ENCODE measurements at regions not wholly inside any gene's neighbourhood (a gene's known extent, or its start where the extent isn't known, plus 50 kb on each side); places are given as distances from the start of the nearest gene placed in this dataset.

GRCh38 chr12:78585132-78585531 lies 279.4 kb upstream of the SYT1 start:
- TF ChIP-seq CTCF (IDR thresholded peaks at IDR 0.05) = no peak
- no peak for TF ChIP-seq EP300 (IDR thresholded peaks at IDR 0.05; ENCODE audit: low read depth)
- TF ChIP-seq POLR2A (IDR thresholded peaks at IDR 0.05) = no peak
- TF ChIP-seq POLR2AphosphoS5 (IDR thresholded peaks at IDR 0.05) = no peak

All from transverse colon (tissue), 4 donors.